Skin of body (tissue), 1 donor: ENCODE measurements at regions not wholly inside any gene's neighbourhood (a gene's known extent, or its start where the extent isn't known, plus 50 kb on each side); places are given as distances from the start of the nearest gene placed in this dataset.

Source experiments
- DNase-seq: peaks from one replicate; lab custom pipeline; 2025; lab: John Stamatoyannopoulos, UW

DNA sequence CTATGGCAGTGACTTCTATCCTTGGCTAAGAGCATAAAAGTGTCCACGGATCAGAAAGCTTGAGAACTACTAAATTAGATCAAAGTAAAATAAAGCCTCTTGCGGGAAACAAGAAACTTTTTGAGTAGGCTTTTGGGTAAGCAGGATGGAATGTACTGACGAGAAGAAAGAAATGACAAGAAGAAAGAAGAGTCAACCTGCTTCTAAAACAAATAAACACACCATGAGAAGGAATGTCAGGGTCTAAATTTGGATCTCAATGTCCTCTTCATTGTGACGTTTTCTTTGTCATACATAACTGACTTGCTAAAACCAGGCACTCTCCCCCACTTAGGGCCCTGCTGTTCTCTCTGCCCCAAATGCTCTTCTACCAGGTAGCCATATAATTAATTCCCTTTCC is 290.1 kb upstream of the PTGER4 start:
- no peak for DNase-seq

GRCh38 chr5:40386289-40386688 is 293.4 kb upstream of the PTGER4 start:
- no peak for DNase-seq

DNA sequence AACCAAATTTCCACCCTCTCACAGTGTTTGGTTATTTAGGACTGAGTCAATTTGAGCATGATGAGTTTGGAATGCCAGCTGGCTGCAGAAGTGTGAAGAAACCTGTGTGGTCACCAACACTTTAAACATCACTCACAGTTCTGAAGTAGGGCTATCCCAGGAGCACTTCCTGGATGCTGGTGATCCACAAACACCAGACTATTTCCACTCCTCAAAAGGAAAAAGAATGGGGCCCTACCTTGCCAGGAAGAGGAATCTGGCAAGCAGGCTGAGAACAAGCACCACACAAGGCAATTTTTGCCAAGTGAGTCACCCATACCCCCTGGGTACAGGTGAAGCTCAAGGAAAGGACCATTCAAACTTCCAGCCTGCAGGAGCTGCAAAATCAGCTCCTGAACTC is 294.2 kb upstream of the PTGER4 start:
- DNase-seq, result no peak

- no peak for DNase-seq
These were observed 294.8 kb upstream of the PTGER4 start for GRCh38 chr5:40384782-40385390.

DNA sequence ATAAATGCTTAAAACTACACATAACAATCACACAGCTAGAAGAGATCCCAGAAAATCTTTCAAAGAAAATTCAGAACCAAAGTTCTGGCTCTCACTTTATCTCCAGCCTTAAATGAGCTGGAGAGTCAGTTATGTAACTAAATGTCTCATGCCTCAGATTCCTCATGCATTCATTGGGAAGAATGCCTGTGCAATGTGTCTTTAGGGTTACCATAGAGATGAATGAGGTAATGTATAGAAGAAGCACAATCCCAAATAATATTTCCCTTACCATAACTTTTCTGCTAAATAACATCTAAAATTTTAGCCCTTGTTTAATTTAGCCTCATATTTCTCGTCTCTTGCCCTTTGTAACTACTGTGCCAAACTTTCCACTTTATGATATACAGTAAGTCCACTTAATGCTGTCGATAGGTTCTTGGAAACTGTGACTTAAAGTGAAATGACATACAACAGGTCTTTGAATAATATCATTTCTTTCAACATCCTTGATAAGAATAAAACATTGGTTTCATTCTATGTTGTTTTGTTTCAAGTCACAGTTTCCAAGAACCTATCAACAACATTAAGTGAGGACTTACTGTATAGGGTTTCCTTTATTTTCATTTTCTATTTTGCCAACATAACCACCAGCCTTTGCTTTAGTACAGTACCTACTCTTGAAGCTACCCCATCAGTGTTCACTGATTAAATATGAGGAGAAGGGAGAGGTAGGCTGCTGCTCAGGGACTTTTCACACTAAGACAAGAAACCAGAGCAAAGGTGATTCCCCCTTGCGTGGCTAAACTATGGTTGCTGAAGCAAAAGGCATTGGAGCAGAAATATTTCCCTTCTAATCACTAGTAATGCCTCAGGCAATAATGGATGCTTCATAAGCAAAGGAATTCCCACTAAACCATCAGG is 295.7 kb upstream of the PTGER4 start:
- DNase-seq, result peak; percentile 78

DNA sequence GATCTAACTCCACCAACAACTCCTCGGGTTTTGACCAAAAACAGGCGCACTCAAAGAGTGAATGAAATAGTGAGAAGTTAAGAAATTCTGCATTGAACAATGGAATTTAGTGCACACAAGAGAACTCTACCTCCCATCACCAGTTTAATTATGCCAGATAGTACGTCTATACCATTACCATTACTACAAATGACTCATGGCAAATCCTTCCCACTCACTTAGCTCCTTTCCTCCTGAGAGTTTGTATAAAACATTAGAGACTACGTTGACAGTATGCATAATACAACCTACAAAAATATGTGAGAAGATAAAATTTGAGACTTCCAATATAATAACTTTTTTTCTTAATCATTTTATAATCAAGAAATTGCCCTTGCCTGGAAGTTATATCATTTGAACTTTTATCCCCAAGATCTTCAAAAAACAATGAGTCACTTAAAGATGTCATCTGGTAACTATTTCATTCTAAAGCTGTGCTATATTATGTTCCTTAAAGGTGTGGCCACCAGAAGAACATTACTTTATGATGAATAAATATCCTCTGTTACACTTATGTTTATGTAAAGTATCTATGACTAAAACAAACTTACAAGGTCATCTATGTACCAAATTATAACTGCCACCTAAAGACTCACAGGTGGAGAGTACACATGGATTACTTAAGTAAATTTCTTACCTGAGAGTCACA is 297.9 kb upstream of the PTGER4 start:
- no peak for DNase-seq

GRCh38 chr5:40381016-40381415 is 298.7 kb upstream of the PTGER4 start:
- DNase-seq, result no peak

DNA sequence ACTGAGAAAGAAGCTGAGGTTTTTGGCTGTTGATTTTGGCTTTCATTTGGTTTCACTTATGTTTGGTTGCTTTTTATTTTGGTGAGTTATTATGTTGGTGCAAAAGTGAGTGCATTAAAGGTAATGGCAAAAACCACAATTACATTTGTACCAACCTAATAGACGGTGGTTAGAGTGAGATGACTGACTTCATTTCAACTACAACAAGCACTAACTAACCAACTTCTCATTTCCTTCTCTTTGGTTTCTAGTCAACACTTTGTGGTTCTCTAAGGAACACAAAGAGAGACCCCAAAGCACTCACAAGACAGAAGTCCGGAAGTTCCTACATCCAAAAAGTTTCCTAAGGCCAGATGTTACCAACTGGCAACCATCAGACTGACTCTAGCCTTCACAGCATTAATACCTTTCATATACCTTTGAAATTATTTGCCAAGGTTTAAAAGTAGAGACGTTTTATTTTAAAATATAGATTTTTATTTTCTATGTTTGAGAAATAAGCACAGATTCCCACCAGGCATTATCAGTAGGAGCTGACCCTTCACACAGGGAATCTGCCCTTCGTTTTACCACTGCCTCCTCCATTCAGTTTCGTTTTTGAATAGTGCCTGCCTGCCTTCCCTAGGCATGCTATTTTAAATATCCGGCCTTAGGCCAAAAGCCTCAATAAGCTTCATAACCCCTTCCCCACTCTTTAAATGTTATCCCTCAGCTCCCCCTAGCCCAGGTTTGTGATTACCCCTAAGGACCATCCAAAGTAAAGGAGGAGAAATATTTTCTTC is 301.1 kb upstream of the PTGER4 start:
- no peak for DNase-seq

DNA sequence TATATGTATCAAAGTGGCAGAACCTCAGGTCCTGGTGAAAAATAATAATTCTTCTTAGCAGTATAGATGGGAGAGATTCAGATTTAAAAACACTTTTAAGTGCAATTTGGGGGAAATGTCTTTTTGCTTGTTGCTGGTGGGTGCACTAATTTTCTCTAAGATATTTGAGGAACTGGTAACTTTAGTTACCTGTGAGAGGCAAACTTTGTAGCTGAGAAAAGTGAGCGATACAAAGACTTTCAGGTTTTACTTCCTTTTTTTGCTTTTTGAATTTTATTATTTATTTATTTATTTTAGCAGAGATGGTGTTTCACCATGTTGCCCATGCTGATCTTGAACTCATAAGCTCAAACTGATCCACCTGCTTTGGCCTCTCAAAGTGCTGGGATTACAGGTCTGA is 303.1 kb upstream of the PTGER4 start:
- no peak for DNase-seq

GRCh38 chr5:40374853-40375252 is 304.9 kb upstream of the PTGER4 start:
- no peak for DNase-seq

DNA sequence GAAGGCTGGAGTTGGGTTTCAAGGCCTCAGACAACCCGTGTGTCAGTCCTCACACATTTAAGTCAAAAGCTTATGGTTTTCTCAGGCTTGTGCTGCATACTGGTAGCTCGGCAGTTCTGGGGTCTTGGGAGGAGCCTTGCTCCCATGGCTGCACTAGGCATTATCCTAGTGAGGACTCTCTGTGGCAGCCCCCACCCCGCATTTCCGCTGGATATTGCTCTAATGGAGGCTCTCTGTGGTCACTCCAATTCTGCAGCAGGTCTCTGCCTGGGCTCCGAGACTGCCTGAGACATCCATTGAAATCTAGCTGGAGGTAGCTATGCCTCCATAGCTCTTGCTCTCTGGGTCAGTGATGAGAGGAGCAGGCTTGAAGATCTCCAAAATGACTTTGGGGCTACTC is 311.5 kb upstream of the PTGER4 start:
- no peak for DNase-seq

DNA sequence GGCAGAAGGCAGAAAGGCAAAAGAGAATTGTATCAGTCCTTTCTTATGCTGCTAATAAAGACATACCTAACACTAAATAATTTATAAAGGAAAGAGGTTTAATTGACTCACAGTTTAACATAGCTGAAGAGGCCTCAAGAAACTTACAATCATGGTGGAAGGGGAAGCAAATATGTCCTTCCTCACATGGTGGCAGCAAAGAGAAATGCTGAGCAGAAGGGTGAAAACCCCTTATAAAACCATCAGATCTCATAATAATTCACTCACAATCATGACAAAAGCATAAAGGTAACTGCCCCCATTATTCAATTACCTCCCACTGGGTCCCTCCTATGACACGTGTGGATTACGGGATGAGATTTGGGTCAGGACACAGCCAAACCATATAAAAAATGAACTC is 312.5 kb upstream of the PTGER4 start:
- no peak for DNase-seq

GRCh38 chr5:40365342-40366330 is 314.1 kb upstream of the PTGER4 start:
- DNase-seq, result no peak

- DNase-seq, result no peak
These were observed 315.3 kb upstream of the PTGER4 start for GRCh38 chr5:40364441-40364840.

DNA sequence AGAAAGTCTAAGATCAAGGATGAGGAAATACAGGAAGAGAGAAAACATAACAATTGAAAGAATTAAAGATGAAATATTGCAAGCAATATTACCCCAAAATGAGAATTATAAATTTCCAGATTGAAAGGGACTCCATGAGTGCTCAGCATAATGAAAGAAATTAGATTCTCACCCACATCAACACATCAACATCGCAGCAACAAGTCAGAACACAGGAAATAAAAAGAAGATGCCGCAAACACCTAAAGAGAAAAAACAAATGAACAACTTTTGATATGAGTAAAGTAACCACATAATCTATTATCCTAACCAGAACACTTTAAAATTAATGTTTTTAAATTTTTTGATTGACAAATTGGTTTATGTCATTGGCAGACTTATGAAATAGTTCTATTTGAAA is 318.3 kb upstream of the PTGER4 start:
- DNase-seq, result no peak

DNA sequence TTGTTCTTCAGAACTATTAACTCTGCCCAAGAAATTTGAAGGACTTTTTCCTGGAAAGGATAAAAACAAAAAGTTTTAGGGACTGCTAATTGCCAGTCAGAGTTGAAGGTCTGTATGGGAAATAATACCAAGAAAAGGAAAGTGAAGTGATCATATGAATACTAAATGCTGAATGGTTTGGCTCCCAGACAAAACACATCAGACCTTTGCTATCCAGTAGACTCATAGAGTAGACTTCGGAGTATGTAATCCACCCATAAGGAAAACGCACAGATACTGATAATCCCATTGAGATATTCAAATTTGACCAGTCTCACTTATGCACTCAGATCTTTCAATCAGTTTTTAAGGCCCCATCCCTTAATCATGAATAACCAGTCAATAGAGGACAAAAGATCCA is 319.0 kb upstream of the PTGER4 start:
- no peak for DNase-seq

- DNase-seq, result no peak
These were observed 319.9 kb upstream of the PTGER4 start for GRCh38 chr5:40359832-40360231.

GRCh38 chr5:40359093-40359492 is 320.6 kb upstream of the PTGER4 start:
- no peak for DNase-seq

DNA sequence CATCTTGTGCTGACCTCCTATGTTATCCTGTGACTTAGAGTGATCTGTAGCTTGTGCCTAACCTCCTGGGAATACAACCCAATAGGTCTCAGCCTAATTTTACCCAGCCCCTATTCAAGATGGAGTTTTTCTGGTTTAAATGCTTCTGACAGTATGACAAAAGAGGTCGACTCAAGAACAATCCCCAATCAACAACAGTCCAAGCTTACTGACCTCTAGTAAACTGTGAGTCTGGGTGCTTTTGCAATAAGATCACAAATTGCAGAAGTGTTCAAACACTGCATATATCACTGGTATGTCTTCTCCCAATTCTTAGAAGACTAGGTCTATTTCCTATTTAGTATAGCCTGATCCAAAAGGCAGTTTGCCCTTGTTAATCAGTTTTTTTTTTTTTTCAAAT is 323.5 kb upstream of the PTGER4 start:
- no peak for DNase-seq

- no peak for DNase-seq
These were observed 323.9 kb upstream of the PTGER4 start for GRCh38 chr5:40355846-40356245.

- DNase-seq, result no peak
These were observed 324.5 kb upstream of the PTGER4 start for GRCh38 chr5:40355181-40355580.
